ENCODE measurements at regions not wholly inside any gene's neighbourhood (a gene's known extent, or its start where the extent isn't known, plus 50 kb on each side); places are given as distances from the start of the nearest gene placed in this dataset.
"Not testable (repeated sequence)": the region's sequence is repeated elsewhere in the genome, so short reads cannot be mapped to it uniquely, and the experiment has no call there.

GRCh38 chr2:129015397-129016285 is 697.0 kb upstream of the HS6ST1 start:
- TF ChIP-seq CTCF (IDR thresholded peaks at IDR 0.05) (no peak), POLR2A (IDR thresholded peaks at IDR 0.05) (no peak), EP300 (IDR thresholded peaks at IDR 0.05) (no peak)
- no peak for DNase-seq (ENCODE audit: low spot score in 2 of 2)
- Histone ChIP-seq H3K36me3 (no peaks in the 10 kb centered on the region), H3K27me3 (no peaks in the 10 kb centered on the region), H3K27ac (no peak overlapping the region), H3K4me3 (no peak overlapping the region), H3K4me1 (no peaks in the 10 kb centered on the region), H3K9me3 (peaks cover 0 to 2% (median 0%) of the 10 kb centered on the region in 4 donors)
- 80 to 83% methylated on average over 9 of the region's 9 CpGs for WGBS, 2 donors

- Histone ChIP-seq H3K4me1 (no peaks in the 10 kb centered on the region), H3K4me3 (no peak overlapping the region), H3K36me3 (no peaks in the 10 kb centered on the region), H3K27me3 (no peaks in the 10 kb centered on the region), H3K27ac (no peak overlapping the region), H3K9me3 (peaks cover 0 to 2% (median 0%) of the 10 kb centered on the region in 4 donors)
- no peak for DNase-seq (ENCODE audit: low spot score in 2 of 2)
- WGBS, 2 donors: 71 to 81% methylated on average over 4 of the region's 4 CpGs
- no peak for TF ChIP-seq CTCF (IDR thresholded peaks at IDR 0.05)
- no peak for TF ChIP-seq POLR2A (IDR thresholded peaks at IDR 0.05)
- TF ChIP-seq EP300 (IDR thresholded peaks at IDR 0.05): no peak
These were observed 698.3 kb upstream of the HS6ST1 start for GRCh38 chr2:129016972-129017371.

GRCh38 chr2:129024796-129025195 is 706.1 kb upstream of the HS6ST1 start:
- no peak overlapping the region for H3K27ac ChIP-seq
- DNase-seq (ENCODE audit: low spot score in 2 of 2): no peak
- TF ChIP-seq POLR2A (IDR thresholded peaks at IDR 0.05) (no peak), CTCF (IDR thresholded peaks at IDR 0.05) (no peak), EP300 (IDR thresholded peaks at IDR 0.05) (no peak)
- H3K4me1 ChIP-seq: no peaks in the 10 kb centered on the region
- no peak overlapping the region for H3K4me3 ChIP-seq
- H3K9me3 ChIP-seq: peaks cover 0 to 5% (median 0%) of the 10 kb centered on the region in 4 donors
- H3K27me3 ChIP-seq: no peaks in the 10 kb centered on the region
- no peaks in the 10 kb centered on the region for H3K36me3 ChIP-seq
- 68 to 86% methylated on average over 2 of the region's 2 CpGs for whole genome bisulfite sequencing, 2 donors

GRCh38 chr2:129035992-129036391 is 717.3 kb upstream of the HS6ST1 start:
- Histone ChIP-seq H3K27ac (no peak overlapping the region), H3K9me3 (peaks cover 0 to 11% (median 2%) of the 10 kb centered on the region in 4 donors), H3K4me3 (no peak overlapping the region), H3K27me3 (no peaks in the 10 kb centered on the region), H3K4me1 (no peaks in the 10 kb centered on the region), H3K36me3 (no peaks in the 10 kb centered on the region)
- WGBS, 2 donors: 56 to 67% methylated on average over 3 of the region's 3 CpGs
- no peak for DNase-seq (ENCODE audit: low spot score in 2 of 2)
- TF ChIP-seq EP300 (IDR thresholded peaks at IDR 0.05) (no peak), POLR2A (IDR thresholded peaks at IDR 0.05) (no peak), CTCF (IDR thresholded peaks at IDR 0.05) (no peak)

- H3K27ac ChIP-seq: not testable (repeated sequence)
- 86 to 93% methylated on average over 10 of the region's 10 CpGs for WGBS, 2 donors
These were observed 725.0 kb upstream of the HS6ST1 start for GRCh38 chr2:129043677-129044076.

GRCh38 chr2:129046475-129046874 is 727.8 kb upstream of the HS6ST1 start:
- not testable (repeated sequence) for H3K27ac ChIP-seq; DNase-seq (ENCODE audit: low spot score in 2 of 2); H3K36me3 ChIP-seq; H3K4me3 ChIP-seq; H3K4me1 ChIP-seq; H3K27me3 ChIP-seq
- 70 to 91% methylated on average over 1 of the region's 1 CpG for WGBS, 2 donors
- peaks cover 0 to 34% (median 0%) of the 10 kb centered on the region in 4 donors for H3K9me3 ChIP-seq

More at GRCh38 chr2:129043677-129044076, 725.0 kb upstream of the HS6ST1 start:
- DNase-seq (ENCODE audit: low spot score in 2 of 2); H3K27me3 ChIP-seq; H3K36me3 ChIP-seq; H3K4me1 ChIP-seq; H3K4me3 ChIP-seq: not testable (repeated sequence)
- H3K9me3 ChIP-seq: peaks cover 0 to 34% (median 0%) of the 10 kb centered on the region in 4 donors
